ENCODE measurements at regions not wholly inside any gene's neighbourhood (a gene's known extent, or its start where the extent isn't known, plus 50 kb on each side); places are given as distances from the start of the nearest gene placed in this dataset.

GRCh38 chr2:134002921-134003320 lies 251.0 kb upstream of the MGAT5 start (continued):
- TF ChIP-seq ZNF462 (CRISPR knock-in tag; IDR thresholded peaks at IDR 0.05) = no peak
- no peak for TF ChIP-seq JUNB (IDR thresholded peaks at IDR 0.05; ENCODE audit: unreplicated experiment)
- TF ChIP-seq CREB1 (CRISPR knock-in tag; IDR thresholded peaks at IDR 0.05; ENCODE audit: low read depth) = no peak
- TF ChIP-seq NANOG (IDR thresholded peaks at IDR 0.05; ENCODE audit: borderline replicate concordance) = no peak

- DNase-seq (ENCODE audit: low spot score) = no peak
- Mint-ChIP-seq H3K9me3 (no peaks in the 10 kb centered on the region; the same call in 2 of the 3 replicates), H3K36me3 (ENCODE audit: low read depth) (no peaks in the 10 kb centered on the region), H3K4me1 (no peaks in the 10 kb centered on the region; the same call in 2 of the 3 replicates), H3K4me3 (no peak overlapping the region), H3K27ac (no peak overlapping the region), H3K27me3 (ENCODE audit: insufficient read depth, low read depth, poor library complexity) (no peaks in the 10 kb centered on the region)
- Histone ChIP-seq H3K27ac (ENCODE audit: low read depth) (no peak overlapping the region), H2AFZ (no peak overlapping the region), H4K20me1 (replicated peaks; ENCODE audit: insufficient read depth) (no peaks in the 10 kb centered on the region), H3K4me2 (no peak overlapping the region), H3K4me3 (no peak overlapping the region), H3K9me2 (ENCODE audit: insufficient read depth) (peaks cover 14% of the 10 kb centered on the region; the same call in 1 of the 2 replicates), H3K36me3 (ENCODE audit: insufficient read depth) (no peaks in the 10 kb centered on the region), H3K79me2 (replicated peaks; ENCODE audit: insufficient read depth) (no peaks in the 10 kb centered on the region), H3F3A (replicated peaks; ENCODE audit: low read depth) (no peaks in the 10 kb centered on the region), H3K27me3 (ENCODE audit: insufficient read depth) (no peaks in the 10 kb centered on the region), H3K4me1 (ENCODE audit: insufficient read depth) (no peaks in the 10 kb centered on the region)
- ATAC-seq = no peak
- TF ChIP-seq EZH2 (IDR thresholded peaks at IDR 0.05; ENCODE audit: low read depth, unreplicated experiment) (no peak), JUNB (IDR thresholded peaks at IDR 0.05; ENCODE audit: unreplicated experiment) (no peak), NANOG (IDR thresholded peaks at IDR 0.05; ENCODE audit: borderline replicate concordance) (no peak), ZNF462 (CRISPR knock-in tag; IDR thresholded peaks at IDR 0.05) (no peak), ZNF114 (CRISPR knock-in tag; IDR thresholded peaks at IDR 0.05) (no peak), ZNF331 (CRISPR knock-in tag; IDR thresholded peaks at IDR 0.05; ENCODE audit: low read depth) (no peak), CREB1 (CRISPR knock-in tag; IDR thresholded peaks at IDR 0.05; ENCODE audit: low read depth) (no peak)
Measured at GRCh38 chr2:134004467-134004866, 249.4 kb upstream of the MGAT5 start.

Data from GM23338 (cell line).